Midbrain (tissue), 1 donor: ENCODE measurements at regions not wholly inside any gene's neighbourhood (a gene's known extent, or its start where the extent isn't known, plus 50 kb on each side); places are given as distances from the start of the nearest gene placed in this dataset.

Experiments
- DNase-seq: peaks from one replicate; lab custom pipeline; 2025; lab: John Stamatoyannopoulos, UW

- DNase-seq = no peak
These were observed 52.5 kb upstream of the PDE8B start for GRCh38 chr5:77157732-77158532.

GRCh38 chr5:77156379-77156778 lies 54.1 kb upstream of the PDE8B start:
- DNase-seq = peak; percentile 8

- no peak for DNase-seq
These were observed 55.2 kb upstream of the PDE8B start for GRCh38 chr5:77155179-77155785.

GRCh38 chr5:77152441-77152840 lies 58.0 kb upstream of the PDE8B start:
- no peak for DNase-seq

GRCh38 chr5:77151501-77151900 lies 59.0 kb upstream of the PDE8B start:
- no peak for DNase-seq

- DNase-seq = no peak
These were observed 59.8 kb upstream of the ZBED3 start for GRCh38 chr5:77146896-77147295.

- no peak for DNase-seq
These were observed 58.6 kb upstream of the ZBED3 start for GRCh38 chr5:77145666-77146065.

- no peak for DNase-seq
These were observed 57.7 kb upstream of the ZBED3 start for GRCh38 chr5:77144837-77145139.

GRCh38 chr5:77143998-77144836 lies 57.1 kb upstream of the ZBED3 start:
- peak; percentile 86 for DNase-seq

GRCh38 chr5:77140350-77140749 lies 53.3 kb upstream of the ZBED3 start:
- DNase-seq = no peak

GRCh38 chr5:77139001-77139400 lies 51.9 kb upstream of the ZBED3 start:
- DNase-seq = peak; percentile 52
